ENCODE measurements at regions not wholly inside any gene's neighbourhood (a gene's known extent, or its start where the extent isn't known, plus 50 kb on each side); places are given as distances from the start of the nearest gene placed in this dataset.
A peak's percentile ranks its signal among the peaks of the same experiment; 100 is the strongest.

DNA sequence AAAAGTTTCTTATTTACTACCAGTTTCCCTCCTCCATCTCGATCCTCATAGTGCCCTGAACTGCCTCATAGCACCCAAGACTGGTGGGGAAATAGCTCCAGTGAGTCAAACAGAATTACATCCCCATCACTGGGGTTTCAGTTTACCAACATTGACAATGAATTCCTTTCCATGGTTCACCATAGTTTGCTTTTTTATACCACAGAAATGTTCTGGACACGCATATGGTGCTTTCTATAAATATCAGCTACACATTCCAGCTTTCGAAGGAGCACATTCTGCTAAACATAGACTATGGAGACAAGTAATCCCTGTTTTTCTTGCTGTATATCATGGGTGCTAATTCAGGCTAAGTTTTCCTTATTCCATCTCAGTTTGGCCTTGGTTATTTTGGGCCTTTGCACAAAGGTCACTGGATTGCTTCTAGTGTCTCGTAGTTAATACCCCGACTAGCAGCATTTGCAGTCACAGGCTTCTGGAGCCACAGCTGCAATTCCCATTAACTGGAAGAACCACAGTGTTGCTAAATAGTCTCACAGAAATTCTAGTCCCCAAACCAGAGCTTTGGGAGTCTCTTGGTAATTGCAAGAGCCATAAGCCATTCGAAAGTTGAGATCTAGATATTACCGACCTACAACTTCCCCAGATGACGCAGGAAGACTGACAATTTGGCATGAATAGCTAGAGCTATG, 53.4 kb upstream of the TRPC3 start:
- Mint-ChIP-seq H3K9me3 (no peaks in the 10 kb centered on the region), H3K4me1 (ENCODE audit: low read depth) (no peaks in the 10 kb centered on the region), H3K27me3 (peaks cover 14% of the 10 kb centered on the region), H3K4me3 (no peak overlapping the region), H3K36me3 (ENCODE audit: low read depth) (no peaks in the 10 kb centered on the region), H3K27ac (no peak overlapping the region)
- DNase-seq: no peak
- ATAC-seq: no peak
- CTCF ChIA-PET: interaction anchor here (0.9 to 1.4 kb wide), 7 partner anchors 8 to 219 kb away, joined by 3 to 8 read pairs (median 3); no protein-coding TSS in a partner anchor
- POLR2A ChIA-PET: no interaction called here
- intact Hi-C loops (cut with micrococcal nuclease): no loop called here
- TF ChIP-seq, protein P1, sequence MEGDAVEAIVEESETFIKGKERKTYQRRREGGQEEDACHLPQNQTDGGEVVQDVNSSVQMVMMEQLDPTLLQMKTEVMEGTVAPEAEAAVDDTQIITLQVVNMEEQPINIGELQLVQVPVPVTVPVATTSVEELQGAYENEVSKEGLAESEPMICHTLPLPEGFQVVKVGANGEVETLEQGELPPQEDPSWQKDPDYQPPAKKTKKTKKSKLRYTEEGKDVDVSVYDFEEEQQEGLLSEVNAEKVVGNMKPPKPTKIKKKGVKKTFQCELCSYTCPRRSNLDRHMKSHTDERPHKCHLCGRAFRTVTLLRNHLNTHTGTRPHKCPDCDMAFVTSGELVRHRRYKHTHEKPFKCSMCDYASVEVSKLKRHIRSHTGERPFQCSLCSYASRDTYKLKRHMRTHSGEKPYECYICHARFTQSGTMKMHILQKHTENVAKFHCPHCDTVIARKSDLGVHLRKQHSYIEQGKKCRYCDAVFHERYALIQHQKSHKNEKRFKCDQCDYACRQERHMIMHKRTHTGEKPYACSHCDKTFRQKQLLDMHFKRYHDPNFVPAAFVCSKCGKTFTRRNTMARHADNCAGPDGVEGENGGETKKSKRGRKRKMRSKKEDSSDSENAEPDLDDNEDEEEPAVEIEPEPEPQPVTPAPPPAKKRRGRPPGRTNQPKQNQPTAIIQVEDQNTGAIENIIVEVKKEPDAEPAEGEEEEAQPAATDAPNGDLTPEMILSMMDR (IDR thresholded peaks at IDR 0.05): no peak

DNA sequence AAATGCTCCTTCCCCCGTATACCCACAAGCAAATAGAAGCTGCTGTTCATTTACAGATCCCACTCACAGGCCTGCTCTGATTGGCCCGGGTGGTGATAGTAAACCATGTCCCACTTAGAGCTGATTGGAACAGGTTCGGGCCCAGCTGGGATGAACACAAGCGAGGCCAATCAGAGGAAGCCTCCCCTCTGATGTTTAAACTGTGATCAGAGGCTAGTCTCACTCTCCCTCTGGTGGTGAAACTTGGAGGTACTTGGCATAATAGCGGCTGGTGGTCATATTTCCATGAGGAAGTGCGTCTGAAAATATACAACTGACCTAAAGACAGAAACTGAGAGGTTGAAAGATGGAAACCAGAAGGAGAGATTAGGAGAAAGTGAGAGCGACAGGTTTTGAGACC, 51.5 kb upstream of the TRPC3 start:
- no peaks in the 10 kb centered on the region for H3K36me3 Mint-ChIP-seq (ENCODE audit: low read depth)
- H3K4me3 Mint-ChIP-seq: no peak overlapping the region
- ATAC-seq: peak; percentile 72
- H3K9me3 Mint-ChIP-seq: no peaks in the 10 kb centered on the region
- intact Hi-C loops (cut with micrococcal nuclease): loop anchor here (5.0 kb wide), 1 partner anchor 101 kb away; no protein-coding TSS in a partner anchor
- no peak overlapping the region for H3K27ac Mint-ChIP-seq
- peak; percentile 48 for DNase-seq
- peaks cover 12% of the 10 kb centered on the region for H3K27me3 Mint-ChIP-seq
- no peaks in the 10 kb centered on the region for H3K4me1 Mint-ChIP-seq (ENCODE audit: low read depth)
- TF ChIP-seq, protein P1 (IDR thresholded peaks at IDR 0.05): peak; percentile 53
- ChIA-PET CTCF (interaction anchor here (0.7 to 1.8 kb wide), 8 partner anchors 23 to 103 kb away, joined by 3 to 12 read pairs (median 3); no protein-coding TSS in a partner anchor), POLR2A (no interaction called here)
